Ovary (tissue), 3 donors: ENCODE measurements at regions not wholly inside any gene's neighbourhood (a gene's known extent, or its start where the extent isn't known, plus 50 kb on each side); places are given as distances from the start of the nearest gene placed in this dataset.

Experiments used
- CTCF ChIP-seq, 3 donors: fragments of 450-650 bp in 2 of 3; fragments of 200-600 bp in 1 of 3; IDR thresholded peaks; one replicate each; pipeline versions ENCODE4 v1.5.1 to v1.8.0; 2016 to 2022; ENCODE audit warnings: antibody characterized with exemption in 3 of 3, mild to moderate bottlenecking in 1 of 3
- EP300 ChIP-seq: sonication (generic); formaldehyde crosslinking; IDR thresholded peaks from one replicate; pipeline ENCODE4 v1.6.1; 2017; ENCODE audit warnings: antibody characterized with exemption
- POLR2A ChIP-seq: fragments of 450-650 bp; IDR thresholded peaks from one replicate; pipeline ENCODE4 v1.6.1; 2017; ENCODE audit warnings: antibody characterized with exemption, mild to moderate bottlenecking, moderate library complexity
- donor health status: DM: no; HTN: no; CAD: no.

- no peak for TF ChIP-seq CTCF (IDR thresholded peaks at IDR 0.05)
- no peak for TF ChIP-seq POLR2A
- no peak for TF ChIP-seq EP300
These were observed 84.1 kb upstream of the HEY2 start for GRCh38 chr6:125665295-125665814.
